ENCODE measurements at regions not wholly inside any gene's neighbourhood (a gene's known extent, or its start where the extent isn't known, plus 50 kb on each side); places are given as distances from the start of the nearest gene placed in this dataset.

- TF ChIP-seq CTCF (IDR thresholded peaks at IDR 0.05; ENCODE audit: low read length): no peak
- TF ChIP-seq EZH2 (IDR thresholded peaks at IDR 0.05; ENCODE audit: borderline replicate concordance, low read length): no peak
Observed at GRCh38 chr4:137427411-137427810, 104.9 kb downstream of the PCDH18 start.

Measured in OCI-LY1 (cell line).